ENCODE measurements at regions not wholly inside any gene's neighbourhood (a gene's known extent, or its start where the extent isn't known, plus 50 kb on each side); places are given as distances from the start of the nearest gene placed in this dataset.
"Not testable (repeated sequence)": the region's sequence is repeated elsewhere in the genome, so short reads cannot be mapped to it uniquely, and the experiment has no call there.

DNA sequence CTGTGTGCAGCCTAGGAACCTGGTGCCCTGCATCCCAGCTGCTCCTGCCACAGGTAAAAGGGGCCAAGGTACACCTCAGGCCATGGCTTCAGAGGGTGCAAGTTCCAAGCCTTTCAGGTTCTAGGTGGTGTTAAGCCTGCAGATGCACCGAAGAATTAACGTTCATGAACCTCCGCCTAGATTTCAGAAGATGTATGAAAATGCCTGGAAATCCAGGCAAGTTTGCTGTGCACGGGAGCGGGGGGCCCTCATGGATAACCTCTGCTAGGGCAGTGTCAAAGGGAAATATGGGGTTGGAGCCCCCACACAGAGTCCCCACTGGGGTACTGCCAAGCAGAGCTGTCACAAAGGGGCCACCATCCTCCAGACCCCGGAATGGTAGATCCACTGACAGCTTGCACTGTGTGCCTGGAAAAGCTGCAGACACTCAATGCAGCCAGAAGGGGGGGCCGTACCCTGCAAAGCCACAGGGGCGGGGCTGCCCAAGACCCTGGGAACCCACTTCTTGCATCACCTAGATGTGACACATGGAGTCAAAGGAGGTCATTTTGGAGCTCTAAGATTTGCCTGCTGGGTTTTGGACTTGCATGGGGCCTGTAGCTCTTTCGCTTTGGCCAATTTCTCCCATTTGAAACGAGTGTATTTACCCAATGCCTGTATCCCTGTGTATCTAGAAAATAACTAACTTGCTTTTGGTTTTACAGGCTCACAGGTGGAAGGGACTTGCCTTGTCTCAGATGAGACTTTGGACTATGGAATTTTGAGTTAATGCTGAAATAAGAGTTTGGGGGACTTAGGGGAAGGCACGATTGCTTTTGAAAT, 145.2 kb upstream of the C1QTNF3 start:
- H3K4me3 ChIP-seq (ENCODE audit: low read length), result not testable (repeated sequence)

DNA sequence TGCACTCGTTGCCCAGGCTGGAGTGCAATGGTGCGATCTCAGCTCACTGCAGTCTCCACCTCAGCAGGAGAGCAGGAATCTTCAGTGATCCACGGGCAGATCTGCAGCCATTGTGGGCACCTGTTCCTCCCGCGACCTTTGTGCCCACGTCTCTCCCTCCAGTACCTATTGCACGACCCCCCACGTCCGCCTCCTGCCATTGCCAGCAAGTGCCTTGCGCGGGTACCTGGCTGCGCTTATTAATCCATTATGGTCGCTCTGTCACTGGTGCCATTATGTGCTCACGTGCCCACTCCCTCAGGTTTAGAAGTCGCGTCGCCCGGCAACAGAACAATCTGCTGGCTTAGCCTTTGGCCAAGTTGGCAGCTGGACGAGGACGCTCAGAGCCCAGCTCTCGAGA, 146.2 kb upstream of the C1QTNF3 start:
- not testable (repeated sequence) for H3K4me3 ChIP-seq (ENCODE audit: low read length)

- H3K4me3 ChIP-seq (ENCODE audit: low read length), result not testable (repeated sequence)
Measured at GRCh38 chr5:34189752-34190411, 146.9 kb upstream of the C1QTNF3 start.

- H3K4me3 ChIP-seq (ENCODE audit: low read length), result not testable (repeated sequence)
Measured at GRCh38 chr5:34190466-34190865, 147.5 kb upstream of the C1QTNF3 start.

DNA sequence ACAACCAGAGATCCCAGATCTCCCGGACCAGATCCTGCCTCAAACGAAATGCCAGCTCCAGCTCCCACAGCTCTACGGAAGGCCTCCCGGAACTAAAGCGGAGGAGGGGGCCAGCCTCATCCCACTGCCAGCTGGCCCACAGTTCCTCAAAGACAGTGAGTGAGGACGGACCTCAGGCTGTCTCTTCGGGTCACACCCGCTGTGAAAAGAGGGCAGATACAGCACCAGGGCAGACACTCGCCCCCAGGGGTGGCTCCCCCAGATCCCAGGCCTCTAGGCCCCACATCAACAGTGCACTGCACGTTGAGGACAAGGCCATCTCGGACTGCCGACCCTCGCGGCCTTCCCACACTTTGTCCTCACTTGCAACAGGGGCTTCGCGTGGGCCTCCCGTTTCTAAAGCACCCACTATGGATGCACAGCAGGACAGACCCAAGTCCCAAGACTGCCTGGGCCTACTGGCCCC, 148.3 kb upstream of the C1QTNF3 start:
- not testable (repeated sequence) for H3K4me3 ChIP-seq (ENCODE audit: low read length)

DNA sequence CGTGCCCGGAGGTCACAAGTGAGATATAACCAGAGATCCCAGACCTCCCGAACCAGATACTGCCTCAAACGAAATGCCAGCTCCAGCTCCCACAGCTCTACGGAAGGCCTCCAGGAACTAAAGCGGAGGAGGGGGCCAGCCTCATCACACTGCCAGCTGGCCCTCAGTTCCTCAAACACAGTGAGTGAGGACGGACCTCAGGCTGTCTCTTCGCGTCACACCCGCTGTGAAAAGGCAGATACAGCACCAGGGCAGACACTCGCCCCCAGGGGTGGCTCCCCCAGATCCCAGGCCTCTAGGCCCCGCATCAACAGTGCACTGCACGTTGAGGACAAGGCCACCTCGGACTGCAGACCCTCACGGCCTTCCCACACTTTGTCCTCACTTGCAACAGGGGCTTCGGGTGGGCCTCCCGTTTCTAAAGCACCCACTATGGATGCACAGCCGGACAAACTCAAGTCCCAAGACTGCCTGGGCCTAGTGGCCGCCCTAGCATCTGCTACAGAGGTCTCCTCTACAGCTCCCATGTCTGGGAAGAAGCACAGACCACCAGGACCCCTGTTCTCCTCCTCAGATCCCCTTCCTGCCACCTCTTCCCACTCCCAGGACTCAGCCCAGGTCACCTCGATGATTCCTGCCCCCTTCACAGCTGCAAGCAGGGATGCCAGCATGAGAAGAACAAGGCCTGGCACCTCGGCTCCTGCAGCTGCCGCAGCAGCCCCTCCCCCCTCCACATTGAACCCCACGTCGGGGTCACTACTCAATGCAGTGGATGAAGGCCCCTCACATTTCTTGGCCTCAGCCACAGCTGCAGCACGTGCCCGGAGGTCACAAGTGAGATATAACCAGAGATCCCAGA, 149.3 kb upstream of the C1QTNF3 start:
- H3K4me3 ChIP-seq (ENCODE audit: low read length), result not testable (repeated sequence)

GRCh38 chr5:34192923-34193262, 149.9 kb upstream of the C1QTNF3 start:
- H3K4me3 ChIP-seq (ENCODE audit: low read length), result not testable (repeated sequence)

DNA sequence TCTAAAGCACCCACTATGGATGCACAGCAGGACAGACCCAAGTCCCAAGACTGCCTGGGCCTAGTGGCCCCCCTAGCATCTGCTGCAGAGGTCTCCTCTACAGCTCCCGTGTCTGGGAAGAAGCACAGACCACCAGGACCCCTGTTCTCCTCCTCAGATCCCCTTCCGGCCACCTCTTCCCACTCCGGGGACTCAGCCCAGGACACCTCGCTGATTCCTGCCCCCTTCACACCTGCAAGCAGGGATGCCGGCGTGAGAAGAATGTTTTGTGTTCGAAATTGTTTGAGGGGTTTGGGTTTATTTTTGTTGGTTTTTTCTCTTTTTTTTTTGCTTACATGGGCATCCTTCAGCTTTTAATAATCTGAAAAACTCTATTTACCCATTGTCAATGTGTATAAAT, 150.3 kb upstream of the C1QTNF3 start:
- H3K4me3 ChIP-seq (ENCODE audit: low read length), result not testable (repeated sequence)

DNA sequence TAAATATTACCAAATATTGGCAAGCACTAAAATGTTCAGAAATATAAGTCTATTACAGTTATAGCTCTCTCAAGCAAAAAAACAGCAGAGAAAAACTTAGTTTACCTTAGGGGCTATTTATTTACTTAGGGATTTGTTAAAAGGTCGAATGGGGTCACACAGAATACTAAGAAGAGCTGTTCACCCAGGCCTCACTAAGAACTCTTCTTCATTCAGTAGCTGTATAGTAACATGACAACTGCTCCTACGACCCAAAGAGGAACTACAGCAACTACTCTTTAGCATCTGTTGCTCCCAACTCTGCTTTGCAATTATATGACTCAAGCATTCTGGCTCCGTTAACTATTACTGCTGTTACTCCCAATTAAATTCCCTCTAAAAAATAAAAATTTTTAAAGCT, 150.8 kb upstream of the C1QTNF3 start:
- H3K4me3 ChIP-seq (ENCODE audit: low read length), result not testable (repeated sequence)

- H3K4me3 ChIP-seq (ENCODE audit: low read length), result not testable (repeated sequence)
Measured at GRCh38 chr5:34196091-34196490, 153.1 kb upstream of the C1QTNF3 start.

DNA sequence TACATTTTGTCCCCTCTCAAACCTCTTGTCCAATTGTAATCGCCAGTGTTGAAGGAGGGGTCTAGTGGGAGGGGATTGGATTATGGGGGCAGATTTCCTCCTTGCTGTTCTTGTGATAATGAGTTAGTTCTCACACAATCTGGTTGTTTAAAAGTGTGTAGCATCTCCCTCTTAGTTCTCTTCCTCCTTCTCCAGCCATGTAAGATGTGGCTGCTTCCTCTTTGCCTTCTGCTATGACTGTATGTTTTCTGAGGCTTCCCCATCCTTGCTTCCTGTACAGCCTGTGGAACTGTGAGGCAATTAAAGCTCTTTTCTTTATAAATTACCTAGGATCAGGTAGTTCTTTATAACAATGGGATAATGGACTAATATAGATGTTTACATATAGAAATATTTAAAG, 162.3 kb upstream of the C1QTNF3 start:
- not testable (repeated sequence) for H3K4me3 ChIP-seq (ENCODE audit: low read length)

DNA sequence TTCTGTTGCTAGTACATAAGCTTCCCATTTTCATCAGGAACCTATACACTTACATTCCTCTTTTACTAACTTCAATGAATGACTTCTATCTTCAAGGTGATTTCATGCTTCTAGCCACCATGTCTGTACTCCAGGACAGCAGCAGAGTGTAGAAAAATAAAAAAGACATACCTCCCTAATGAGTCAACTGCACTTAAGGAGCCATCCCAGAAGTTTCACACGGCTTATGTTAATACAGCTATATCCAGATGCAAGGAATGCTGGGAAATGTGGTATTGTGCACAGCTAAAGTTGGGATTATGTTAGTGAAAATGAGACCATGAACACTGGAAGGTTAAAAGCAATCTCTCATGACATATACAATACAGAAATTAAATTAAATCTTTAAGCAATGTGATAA, 174.4 kb upstream of the C1QTNF3 start:
- H3K4me3 ChIP-seq (ENCODE audit: low read length), result not testable (repeated sequence)

- H3K4me3 ChIP-seq (ENCODE audit: low read length), result not testable (repeated sequence)
Measured at GRCh38 chr5:34221329-34222073, 178.5 kb upstream of the C1QTNF3 start.

GRCh38 chr5:34223158-34223557, 180.1 kb upstream of the C1QTNF3 start:
- not testable (repeated sequence) for H3K4me3 ChIP-seq (ENCODE audit: low read length)

- not testable (repeated sequence) for H3K4me3 ChIP-seq (ENCODE audit: low read length)
Measured at GRCh38 chr5:34230402-34230801, 187.4 kb upstream of the C1QTNF3 start.

- H3K4me3 ChIP-seq (ENCODE audit: low read length), result peak overlapping the region; percentile 57; the same call in 1 of the 2 replicates
Measured at GRCh38 chr5:34243802-34244201, 200.8 kb upstream of the C1QTNF3 start.

DNA sequence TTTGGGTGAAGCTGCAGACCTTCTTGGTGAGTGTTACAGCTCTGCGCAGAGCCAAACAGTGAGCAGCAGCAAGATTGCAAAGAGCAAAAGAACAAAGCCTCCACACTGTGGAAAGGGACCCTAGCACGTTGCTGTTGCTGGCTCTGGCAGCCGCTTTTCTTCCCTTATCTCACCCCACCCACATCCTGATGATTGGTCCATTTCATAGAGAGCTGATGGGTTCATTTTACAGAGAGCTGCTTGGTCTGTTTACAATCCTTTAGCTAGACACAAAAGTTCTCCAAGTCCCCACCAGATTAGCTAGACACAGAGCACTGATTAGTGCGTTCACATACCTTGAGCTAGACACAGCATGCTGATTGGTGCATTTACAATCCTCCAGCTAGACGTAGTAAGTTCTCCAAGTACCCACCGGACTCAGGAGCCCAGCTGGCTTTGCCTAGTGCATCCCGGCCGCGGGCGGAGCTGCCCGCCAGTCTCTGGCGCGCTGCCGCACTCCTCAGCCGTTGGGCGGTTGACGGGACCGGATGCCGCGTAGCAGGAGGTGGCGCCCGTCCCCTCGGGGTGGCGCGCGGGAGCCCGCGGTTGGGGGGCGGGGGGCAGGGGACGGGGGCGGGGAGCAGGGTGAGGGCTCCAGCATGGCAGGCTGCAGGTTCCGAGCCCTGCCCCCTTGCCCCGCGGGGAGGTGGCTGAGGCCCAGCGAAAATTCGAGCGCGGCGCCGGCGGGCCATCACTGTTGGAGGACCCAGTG, 201.4 kb upstream of the C1QTNF3 start:
- H3K4me3 ChIP-seq (ENCODE audit: low read length), result peak overlapping the region; percentile 57; the same call in 1 of the 2 replicates

DNA sequence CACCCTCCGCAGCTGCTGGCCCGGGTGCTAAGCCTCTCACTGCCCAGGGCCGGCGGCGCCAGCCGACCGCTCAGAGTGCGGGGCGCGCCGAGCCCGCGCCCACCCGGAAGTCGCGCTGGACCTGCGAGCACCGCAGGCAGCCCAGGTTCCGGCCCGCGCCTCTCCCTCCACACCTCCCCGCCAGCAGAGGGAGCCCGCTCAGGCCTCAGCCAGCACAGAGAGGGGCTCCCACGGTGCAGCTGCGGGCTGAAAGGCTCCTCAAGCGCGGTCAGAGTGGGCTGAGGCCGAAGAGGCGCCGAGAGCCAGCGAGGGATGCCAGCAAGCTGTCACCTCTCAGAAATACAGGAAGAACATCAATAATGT, 202.0 kb upstream of the C1QTNF3 start:
- peak overlapping the region; percentile 45; the same call in 1 of the 2 replicates for H3K4me3 ChIP-seq (ENCODE audit: low read length)

DNA sequence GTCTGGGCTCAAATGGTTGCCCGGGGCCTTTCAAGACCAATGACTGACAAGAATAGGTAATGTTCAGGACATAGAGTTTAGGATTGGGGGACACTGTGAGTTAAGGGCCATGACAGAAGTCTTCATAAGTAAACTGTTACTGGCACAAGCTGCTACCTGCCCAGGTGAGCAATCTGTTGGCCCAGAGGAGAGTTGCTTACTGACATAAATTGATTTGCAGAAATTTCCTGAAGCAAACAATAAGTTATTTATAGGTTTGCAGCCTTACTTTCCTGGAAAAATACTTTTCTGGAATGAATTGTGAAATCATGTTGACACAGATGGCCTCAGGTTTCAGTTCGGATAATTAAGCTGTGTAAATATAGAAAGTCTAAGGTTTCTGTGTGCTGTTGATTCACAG, 202.8 kb upstream of the C1QTNF3 start:
- peak overlapping the region; percentile 46; the same call in 1 of the 2 replicates for H3K4me3 ChIP-seq (ENCODE audit: low read length)

GRCh38 chr5:34258598-34258997, 215.6 kb upstream of the C1QTNF3 start:
- H3K4me3 ChIP-seq (ENCODE audit: low read length), result not testable (repeated sequence)
